ENCODE measurements at regions not wholly inside any gene's neighbourhood (a gene's known extent, or its start where the extent isn't known, plus 50 kb on each side); places are given as distances from the start of the nearest gene placed in this dataset.

- TF ChIP-seq CTCF (IDR thresholded peaks at IDR 0.05) (no peak), POLR2A (IDR thresholded peaks at IDR 0.05) (no peak)
Observed at GRCh38 chr5:164324239-164324638, 818.8 kb downstream of the MAT2B start.

All from thyroid gland (tissue), 4 donors.